ENCODE measurements at regions not wholly inside any gene's neighbourhood (a gene's known extent, or its start where the extent isn't known, plus 50 kb on each side); places are given as distances from the start of the nearest gene placed in this dataset.

DNA sequence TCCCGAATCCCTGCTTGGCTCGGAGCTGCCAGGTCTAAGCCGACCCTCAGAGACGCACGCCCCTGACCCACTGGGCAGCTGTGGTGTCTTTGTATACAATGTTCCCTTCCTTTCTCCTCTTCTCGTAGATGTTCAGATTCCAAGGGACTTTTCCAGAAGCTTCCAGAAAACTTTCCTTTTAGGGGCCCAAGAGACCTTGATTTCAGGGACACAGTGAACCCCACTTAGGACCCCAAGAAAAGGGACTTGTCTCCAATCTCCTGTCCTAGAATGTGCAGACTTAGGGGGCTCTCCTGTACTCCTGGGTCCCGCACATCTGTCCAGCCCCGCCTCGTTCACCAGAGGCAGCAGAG, 103.5 kb downstream of the EDN3 start:
- Histone ChIP-seq H3K27ac (ENCODE audit: low read depth, low read length) (no peak overlapping the region), H2AFZ (ENCODE audit: low read depth, low read length, severe bottlenecking) (no peak overlapping the region), H3F3A (ENCODE audit: insufficient read depth) (no peaks in the 10 kb centered on the region), H3K9ac (ENCODE audit: low read length) (no peak overlapping the region), H3K4me3 (ENCODE audit: insufficient read depth, low read length, poor library complexity, severe bottlenecking) (no peak overlapping the region), H4K20me1 (ENCODE audit: low read depth, low read length) (no peaks in the 10 kb centered on the region), H3K4me2 (ENCODE audit: low read depth, low read length, poor library complexity, severe bottlenecking) (no peak overlapping the region), H3K9me2 (replicated peaks; ENCODE audit: insufficient read depth, low read length) (no peaks in the 10 kb centered on the region), H3K36me3 (ENCODE audit: low read length) (no peaks in the 10 kb centered on the region), H3K79me2 (ENCODE audit: insufficient read depth, low read length) (no peaks in the 10 kb centered on the region), H3K27me3 (ENCODE audit: low read length) (no peaks in the 10 kb centered on the region), H3K9me3 (ENCODE audit: insufficient read depth, low read length) (no peaks in the 10 kb centered on the region)
- no peak for TF ChIP-seq EZH2phosphoT487 (conservative IDR thresholded peaks at IDR 0.05; ENCODE audit: low read length)
- TF ChIP-seq, protein P1, sequence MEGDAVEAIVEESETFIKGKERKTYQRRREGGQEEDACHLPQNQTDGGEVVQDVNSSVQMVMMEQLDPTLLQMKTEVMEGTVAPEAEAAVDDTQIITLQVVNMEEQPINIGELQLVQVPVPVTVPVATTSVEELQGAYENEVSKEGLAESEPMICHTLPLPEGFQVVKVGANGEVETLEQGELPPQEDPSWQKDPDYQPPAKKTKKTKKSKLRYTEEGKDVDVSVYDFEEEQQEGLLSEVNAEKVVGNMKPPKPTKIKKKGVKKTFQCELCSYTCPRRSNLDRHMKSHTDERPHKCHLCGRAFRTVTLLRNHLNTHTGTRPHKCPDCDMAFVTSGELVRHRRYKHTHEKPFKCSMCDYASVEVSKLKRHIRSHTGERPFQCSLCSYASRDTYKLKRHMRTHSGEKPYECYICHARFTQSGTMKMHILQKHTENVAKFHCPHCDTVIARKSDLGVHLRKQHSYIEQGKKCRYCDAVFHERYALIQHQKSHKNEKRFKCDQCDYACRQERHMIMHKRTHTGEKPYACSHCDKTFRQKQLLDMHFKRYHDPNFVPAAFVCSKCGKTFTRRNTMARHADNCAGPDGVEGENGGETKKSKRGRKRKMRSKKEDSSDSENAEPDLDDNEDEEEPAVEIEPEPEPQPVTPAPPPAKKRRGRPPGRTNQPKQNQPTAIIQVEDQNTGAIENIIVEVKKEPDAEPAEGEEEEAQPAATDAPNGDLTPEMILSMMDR (IDR thresholded peaks at IDR 0.05; ENCODE audit: insufficient read depth, low read length, poor library complexity, severe bottlenecking), result no peak

DNA sequence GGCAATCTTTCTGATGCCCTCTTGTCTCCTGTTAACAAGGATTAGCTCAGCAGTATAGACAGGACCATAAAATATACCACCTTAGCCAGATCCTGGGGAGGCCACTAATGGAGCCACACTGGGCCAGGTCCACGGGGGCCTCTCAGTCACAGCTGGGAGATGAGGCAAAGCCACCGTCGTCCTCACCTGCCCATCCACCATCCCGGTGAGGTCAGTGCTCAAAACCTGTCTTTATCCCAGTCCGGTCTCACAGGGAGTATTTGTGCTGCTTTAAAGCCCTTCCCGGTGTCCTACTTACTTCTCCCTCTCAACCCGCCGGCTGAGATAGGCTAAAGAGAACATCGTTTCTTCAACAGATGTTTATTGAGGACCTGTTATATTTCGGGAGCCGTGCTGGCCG, 104.3 kb downstream of the EDN3 start:
- no peak overlapping the region for H2AFZ ChIP-seq (ENCODE audit: low read depth, low read length, severe bottlenecking)
- H4K20me1 ChIP-seq (ENCODE audit: low read depth, low read length), result no peaks in the 10 kb centered on the region
- no peak overlapping the region for H3K4me3 ChIP-seq (ENCODE audit: insufficient read depth, low read length, poor library complexity, severe bottlenecking)
- H3K79me2 ChIP-seq (ENCODE audit: insufficient read depth, low read length), result no peaks in the 10 kb centered on the region
- no peaks in the 10 kb centered on the region for H3F3A ChIP-seq (ENCODE audit: insufficient read depth)
- TF ChIP-seq, protein P1 (IDR thresholded peaks at IDR 0.05; ENCODE audit: insufficient read depth, low read length, poor library complexity, severe bottlenecking), result no peak
- no peak for TF ChIP-seq EZH2phosphoT487 (conservative IDR thresholded peaks at IDR 0.05; ENCODE audit: low read length)
- no peaks in the 10 kb centered on the region for H3K36me3 ChIP-seq (ENCODE audit: low read length)
- H3K4me2 ChIP-seq (ENCODE audit: low read depth, low read length, poor library complexity, severe bottlenecking), result no peak overlapping the region
- H3K9me3 ChIP-seq (ENCODE audit: insufficient read depth, low read length), result no peaks in the 10 kb centered on the region
- H3K27ac ChIP-seq (ENCODE audit: low read depth, low read length), result no peak overlapping the region
- H3K27me3 ChIP-seq (ENCODE audit: low read length), result no peaks in the 10 kb centered on the region
- no peaks in the 10 kb centered on the region for H3K9me2 ChIP-seq (replicated peaks; ENCODE audit: insufficient read depth, low read length)
- H3K9ac ChIP-seq (ENCODE audit: low read length), result no peak overlapping the region

DNA sequence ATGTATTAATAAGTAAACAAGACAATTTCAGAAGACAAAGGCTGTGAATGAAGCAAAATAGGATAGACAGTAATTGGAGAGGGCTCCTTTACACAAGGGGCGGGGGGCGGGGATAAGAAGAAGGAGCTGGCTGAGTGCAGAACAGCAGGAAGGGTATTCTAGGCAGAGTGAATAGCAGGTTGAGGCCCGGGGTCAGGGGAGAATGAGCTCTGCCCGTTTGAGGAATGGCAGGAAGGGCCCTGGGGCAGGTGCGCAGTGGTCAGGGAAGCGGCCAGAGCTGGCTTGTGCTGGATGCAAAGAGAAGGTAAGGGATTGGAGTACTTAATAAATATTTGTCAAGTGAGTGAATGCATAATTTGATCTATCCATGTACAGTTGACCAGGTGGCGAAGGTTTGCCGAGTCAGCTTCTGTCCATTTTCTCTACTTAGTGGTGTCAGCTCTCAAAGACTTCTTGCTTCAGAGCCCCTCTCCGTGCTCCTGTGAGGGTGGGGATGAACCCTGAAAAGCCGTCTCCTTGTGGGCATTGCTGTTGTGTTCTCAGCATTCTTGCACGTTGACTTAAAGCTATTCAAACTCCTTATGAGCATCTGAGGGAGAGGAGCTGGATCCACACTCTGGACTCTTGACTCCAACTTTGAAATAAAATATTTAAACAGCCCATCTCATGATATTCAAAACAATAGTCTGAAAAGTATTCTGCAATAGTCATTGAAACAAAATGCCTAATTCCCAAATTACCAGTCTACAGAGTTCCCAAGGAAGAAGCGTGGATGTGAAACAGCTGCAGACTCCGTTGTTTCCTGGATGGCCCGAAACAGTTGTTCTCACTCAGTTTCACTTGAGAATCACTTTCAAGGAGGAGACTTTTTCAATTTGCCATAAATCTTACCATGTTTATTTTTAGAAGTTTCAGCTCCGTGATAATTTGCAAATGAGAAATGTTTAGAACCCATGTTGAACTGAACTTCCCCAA, 105.1 kb downstream of the EDN3 start:
- H3F3A ChIP-seq (ENCODE audit: insufficient read depth), result no peaks in the 10 kb centered on the region
- no peak overlapping the region for H3K9ac ChIP-seq (ENCODE audit: low read length)
- no peaks in the 10 kb centered on the region for H3K79me2 ChIP-seq (ENCODE audit: insufficient read depth, low read length)
- no peaks in the 10 kb centered on the region for H3K9me3 ChIP-seq (ENCODE audit: insufficient read depth, low read length)
- no peak overlapping the region for H3K4me2 ChIP-seq (ENCODE audit: low read depth, low read length, poor library complexity, severe bottlenecking)
- TF ChIP-seq EZH2phosphoT487 (conservative IDR thresholded peaks at IDR 0.05; ENCODE audit: low read length), result no peak
- TF ChIP-seq, protein P1 (IDR thresholded peaks at IDR 0.05; ENCODE audit: insufficient read depth, low read length, poor library complexity, severe bottlenecking), result no peak
- H3K36me3 ChIP-seq (ENCODE audit: low read length), result no peaks in the 10 kb centered on the region
- no peak overlapping the region for H2AFZ ChIP-seq (ENCODE audit: low read depth, low read length, severe bottlenecking)
- no peaks in the 10 kb centered on the region for H4K20me1 ChIP-seq (ENCODE audit: low read depth, low read length)
- H3K9me2 ChIP-seq (replicated peaks; ENCODE audit: insufficient read depth, low read length), result no peaks in the 10 kb centered on the region
- H3K27me3 ChIP-seq (ENCODE audit: low read length), result no peaks in the 10 kb centered on the region
- no peak overlapping the region for H3K27ac ChIP-seq (ENCODE audit: low read depth, low read length)
- no peak overlapping the region for H3K4me3 ChIP-seq (ENCODE audit: insufficient read depth, low read length, poor library complexity, severe bottlenecking)

Data from SU-DHL-6 (cell line).